ENCODE measurements at regions not wholly inside any gene's neighbourhood (a gene's known extent, or its start where the extent isn't known, plus 50 kb on each side); places are given as distances from the start of the nearest gene placed in this dataset.

DNA sequence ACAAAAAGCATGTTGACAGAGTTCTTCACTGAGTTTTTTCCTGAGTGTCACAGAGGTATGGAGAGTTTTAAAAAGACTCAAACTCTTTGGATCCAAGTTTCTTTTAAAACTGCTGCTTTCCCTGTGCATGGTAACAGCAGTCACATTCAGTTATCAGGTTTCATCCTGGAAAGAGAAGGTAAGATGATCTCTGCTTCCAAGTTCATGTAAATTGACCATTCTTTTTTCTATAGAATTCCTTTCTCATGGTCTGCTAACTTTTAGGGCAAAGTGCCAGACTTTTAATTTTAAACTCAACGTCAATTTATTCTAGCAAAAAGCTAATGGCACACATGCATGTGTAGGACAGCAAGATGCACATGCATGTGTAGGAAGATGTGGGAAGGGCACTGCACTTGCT lies 52.5 kb upstream of the PRLR start:
- DNase-seq (ENCODE audit: low read depth in 3 of 3, low spot score in 1 of 3) = no peak

DNA sequence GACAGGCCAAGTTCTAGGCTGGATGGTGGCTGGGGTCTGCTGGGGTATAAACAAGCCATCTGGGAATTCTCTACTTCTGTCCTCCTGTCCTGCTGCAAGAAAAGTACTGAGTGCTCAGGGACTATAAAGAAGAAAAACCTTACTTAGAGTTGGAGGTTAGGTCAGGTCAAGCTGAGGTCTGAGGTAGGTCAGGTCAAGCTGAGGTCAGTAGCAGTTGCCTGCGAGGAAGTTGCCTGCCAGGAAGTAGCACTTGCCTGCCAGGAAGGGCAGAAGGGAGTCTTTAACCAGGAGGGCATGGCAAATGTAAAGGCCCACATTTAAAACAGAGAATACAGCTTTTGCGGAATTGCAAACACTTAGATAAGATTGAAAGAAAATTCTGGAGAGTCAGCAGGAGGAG lies 51.3 kb upstream of the PRLR start:
- no peak for DNase-seq (ENCODE audit: low read depth in 3 of 3, low spot score in 1 of 3)
